ENCODE measurements at regions not wholly inside any gene's neighbourhood (a gene's known extent, or its start where the extent isn't known, plus 50 kb on each side); places are given as distances from the start of the nearest gene placed in this dataset.

DNA sequence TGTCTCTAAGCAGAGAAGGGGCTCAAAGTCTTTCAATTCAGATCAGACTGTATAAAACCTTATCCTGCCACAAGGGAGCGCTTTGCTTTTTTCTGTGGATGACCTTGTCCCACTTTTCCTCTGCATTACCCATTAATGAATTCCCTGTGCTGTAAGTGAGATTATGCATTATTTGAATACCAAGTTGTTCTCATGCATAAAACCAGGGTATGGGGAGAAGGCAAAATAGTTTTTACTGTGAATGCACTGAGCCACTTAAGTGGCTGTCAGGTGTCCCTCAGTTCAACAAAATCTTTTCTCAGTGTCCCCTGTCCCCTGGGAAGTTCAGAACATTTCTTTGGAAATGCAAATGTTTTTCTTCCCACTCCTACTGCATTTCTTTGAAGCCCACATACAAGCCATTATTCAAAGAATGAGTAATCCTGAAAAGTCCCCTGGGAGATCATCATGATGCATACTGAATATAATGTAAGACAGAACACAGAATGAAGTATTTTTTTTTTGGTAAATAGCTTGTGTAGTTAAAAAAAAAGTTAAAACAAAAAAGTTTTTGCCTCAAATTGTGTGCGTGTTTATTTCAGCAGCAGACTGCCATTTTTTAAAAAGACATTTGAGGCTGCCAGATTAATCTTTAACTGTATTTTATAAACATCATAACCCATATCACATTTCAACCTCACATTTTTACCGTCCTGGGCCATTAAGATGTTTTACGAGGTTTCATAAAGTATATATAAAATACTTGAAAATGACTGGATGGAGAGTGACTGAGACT is 506.7 kb upstream of the PCDH9 start:
- Histone ChIP-seq H3K4me1 (no peaks in the 10 kb centered on the region), H3K36me3 (no peaks in the 10 kb centered on the region), H3K4me3 (no peak overlapping the region), H3K27me3 (no peaks in the 10 kb centered on the region), H3K9me3 (no peaks in the 10 kb centered on the region), H3K27ac (no peak overlapping the region)
- TF ChIP-seq, protein P1, sequence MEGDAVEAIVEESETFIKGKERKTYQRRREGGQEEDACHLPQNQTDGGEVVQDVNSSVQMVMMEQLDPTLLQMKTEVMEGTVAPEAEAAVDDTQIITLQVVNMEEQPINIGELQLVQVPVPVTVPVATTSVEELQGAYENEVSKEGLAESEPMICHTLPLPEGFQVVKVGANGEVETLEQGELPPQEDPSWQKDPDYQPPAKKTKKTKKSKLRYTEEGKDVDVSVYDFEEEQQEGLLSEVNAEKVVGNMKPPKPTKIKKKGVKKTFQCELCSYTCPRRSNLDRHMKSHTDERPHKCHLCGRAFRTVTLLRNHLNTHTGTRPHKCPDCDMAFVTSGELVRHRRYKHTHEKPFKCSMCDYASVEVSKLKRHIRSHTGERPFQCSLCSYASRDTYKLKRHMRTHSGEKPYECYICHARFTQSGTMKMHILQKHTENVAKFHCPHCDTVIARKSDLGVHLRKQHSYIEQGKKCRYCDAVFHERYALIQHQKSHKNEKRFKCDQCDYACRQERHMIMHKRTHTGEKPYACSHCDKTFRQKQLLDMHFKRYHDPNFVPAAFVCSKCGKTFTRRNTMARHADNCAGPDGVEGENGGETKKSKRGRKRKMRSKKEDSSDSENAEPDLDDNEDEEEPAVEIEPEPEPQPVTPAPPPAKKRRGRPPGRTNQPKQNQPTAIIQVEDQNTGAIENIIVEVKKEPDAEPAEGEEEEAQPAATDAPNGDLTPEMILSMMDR (IDR thresholded peaks at IDR 0.05): peak in 2 of 9 donors; percentile 10 to 16
- WGBS, 2 donors: 49 to 53% methylated on average over 4 of the region's 4 CpGs
- intact Hi-C loops (cut with DNase I): no loop called here
- DNase-seq (no peak), ATAC-seq (no peak)

DNA sequence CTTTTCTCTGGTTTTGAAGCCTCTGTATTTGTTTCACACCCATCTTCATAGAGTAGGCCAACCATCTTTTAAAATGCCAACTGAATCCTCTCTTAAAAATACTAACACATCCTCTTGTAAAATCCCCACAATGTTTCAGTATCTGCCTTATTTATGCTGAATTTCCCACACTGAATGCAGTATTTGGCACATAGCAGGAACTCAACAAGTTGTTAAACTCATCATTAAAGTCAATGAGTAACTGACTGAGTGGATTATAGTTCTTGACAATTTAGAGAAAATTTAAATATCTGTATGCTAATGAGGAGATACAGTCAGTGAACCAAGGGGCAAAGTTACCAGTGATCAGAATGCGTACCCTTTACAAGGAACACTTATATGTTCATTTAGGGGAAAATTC is 505.5 kb upstream of the PCDH9 start:
- H3K27ac ChIP-seq: no peak overlapping the region
- no peak overlapping the region for H3K4me3 ChIP-seq
- ATAC-seq (no peak), DNase-seq (no peak)
- intact Hi-C loops (cut with DNase I): no loop called here
- WGBS, 2 donors: 95 to 98% methylated on average over 1 of the region's 1 CpG
- no peaks in the 10 kb centered on the region for H3K4me1 ChIP-seq
- TF ChIP-seq, protein P1 (IDR thresholded peaks at IDR 0.05): no peak
- H3K27me3 ChIP-seq: no peaks in the 10 kb centered on the region
- no peaks in the 10 kb centered on the region for H3K9me3 ChIP-seq
- H3K36me3 ChIP-seq: no peaks in the 10 kb centered on the region

DNA sequence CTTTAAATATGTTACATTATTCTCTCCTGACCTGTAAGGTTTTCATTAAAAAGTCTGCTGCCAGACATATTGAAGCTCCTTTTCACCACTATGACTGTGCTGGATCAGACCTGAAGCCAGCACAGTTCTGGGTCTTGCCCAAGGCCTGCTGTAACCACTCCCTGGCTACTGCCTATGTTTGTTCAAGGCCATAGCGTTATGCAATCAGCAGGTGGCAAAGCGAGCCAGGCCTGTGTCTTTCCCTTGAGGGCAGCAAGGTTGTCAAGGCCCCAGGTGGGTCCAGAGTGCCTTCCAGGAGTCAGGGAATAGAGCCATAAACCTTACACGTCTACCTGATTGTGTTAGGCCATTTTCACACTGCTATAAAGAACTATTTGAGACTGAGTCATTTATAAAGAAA is 496.8 kb upstream of the PCDH9 start:
- H3K4me1 ChIP-seq: no peaks in the 10 kb centered on the region
- TF ChIP-seq, protein P1 (IDR thresholded peaks at IDR 0.05): no peak
- DNase-seq: no peak
- no peak overlapping the region for H3K4me3 ChIP-seq
- intact Hi-C loops (cut with DNase I): no loop called here
- H3K27ac ChIP-seq: no peak overlapping the region
- no peak for ATAC-seq
- no peaks in the 10 kb centered on the region for H3K36me3 ChIP-seq
- no peaks in the 10 kb centered on the region for H3K27me3 ChIP-seq
- WGBS, 2 donors: 61 to 64% methylated on average over 3 of the region's 3 CpGs
- H3K9me3 ChIP-seq: peaks cover 0 to 47% (median 19%) of the 10 kb centered on the region in 11 donors

DNA sequence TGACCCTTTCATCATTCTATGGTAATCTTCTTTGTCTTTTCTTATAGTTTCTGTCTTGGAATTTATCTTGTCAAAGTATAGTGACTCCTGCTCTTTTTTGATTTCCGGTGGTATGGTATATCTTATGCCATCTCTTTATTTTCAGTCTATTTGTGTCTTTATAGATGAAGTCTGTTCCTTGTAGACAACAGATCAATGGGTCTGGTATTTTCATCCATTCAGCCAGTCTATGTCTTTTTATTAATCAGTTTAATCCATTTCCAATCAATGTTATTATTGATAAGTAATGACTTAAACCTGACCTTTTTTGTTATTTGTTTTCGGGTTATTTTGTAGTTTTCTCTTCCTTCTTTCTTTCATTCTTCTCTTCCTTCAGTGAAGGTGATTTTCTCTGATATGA is 495.9 kb upstream of the PCDH9 start:
- Histone ChIP-seq H3K27ac (no peak overlapping the region), H3K36me3 (no peaks in the 10 kb centered on the region), H3K4me3 (no peak overlapping the region), H3K4me1 (no peaks in the 10 kb centered on the region), H3K9me3 (peaks cover 0 to 49% (median 19%) of the 10 kb centered on the region in 11 donors), H3K27me3 (no peaks in the 10 kb centered on the region)
- DNase-seq: no peak
- intact Hi-C loops (cut with DNase I): no loop called here
- ATAC-seq: no peak
- TF ChIP-seq, protein P1 (IDR thresholded peaks at IDR 0.05): no peak
- 67 to 80% methylated on average over 2 of the region's 2 CpGs for WGBS, 2 donors

Data from heart right ventricle (tissue), 16 donors.